SU-DHL-6 (cell line): ENCODE measurements at regions not wholly inside any gene's neighbourhood (a gene's known extent, or its start where the extent isn't known, plus 50 kb on each side); places are given as distances from the start of the nearest gene placed in this dataset.

ENCODE experiments used
- H2AFZ ChIP-seq: fragments of 200-600 bp; sonication (generic); 2 replicates; pipeline ENCODE4 v1.6.1; 2014; ENCODE audit warnings: low read depth, mild to moderate bottlenecking, moderate library complexity, mixed read lengths, antibody characterized with exemption, low read length; ENCODE audit not compliant: severe bottlenecking
- H3F3A ChIP-seq: fragments of 200-600 bp; shearing (Covaris generic); 2 replicates; pipeline ENCODE4 v1.6.0; 2016; ENCODE audit warnings: antibody characterized with exemption, mild to moderate bottlenecking; ENCODE audit not compliant: insufficient read depth
- H3K27ac ChIP-seq: fragments of 200-600 bp; sonication (generic); 2 replicates; pipeline ENCODE4 v1.5.1; 2016; ENCODE audit warnings: low read depth, mild to moderate bottlenecking, low read length, moderate library complexity, mixed read lengths
- H3K27me3 ChIP-seq: fragments of 200-600 bp; sonication (generic), shearing (Covaris generic); 2 replicates; pipeline ENCODE4 v1.6.0; 2014; ENCODE audit warnings: mild to moderate bottlenecking, low read length
- H3K36me3 ChIP-seq: fragments of 200-600 bp; sonication (generic); 2 replicates; pipeline ENCODE4 v1.6.1; 2014; ENCODE audit warnings: mild to moderate bottlenecking, low read length, mixed read lengths
- H3K4me2 ChIP-seq: fragments of 300-600, 200-600 bp; shearing (Covaris generic), sonication (generic); 2 replicates; pipeline ENCODE4 v1.6.0; 2014; ENCODE audit warnings: low read length, low read depth, mild to moderate bottlenecking; ENCODE audit not compliant: poor library complexity, severe bottlenecking
- H3K4me3 ChIP-seq: fragments of 200-600 bp; sonication (generic); 2 replicates; pipeline ENCODE4 v1.5.1; 2014; ENCODE audit warnings: antibody characterized with exemption, low read length, mild to moderate bottlenecking, mixed read lengths; ENCODE audit not compliant: insufficient read depth, poor library complexity, severe bottlenecking
- H3K79me2 ChIP-seq: fragments of 200-600 bp; sonication (generic); 2 replicates; pipeline ENCODE4 v1.6.1; 2014; ENCODE audit warnings: mild to moderate bottlenecking, low read length, moderate library complexity; ENCODE audit not compliant: insufficient read depth
- H3K9ac ChIP-seq: fragments of 200-600 bp; sonication (generic); 2 replicates; pipeline ENCODE4 v1.7.0; 2014; ENCODE audit warnings: mild to moderate bottlenecking, low read length
- H3K9me2 ChIP-seq: fragments of 200-600 bp; sonication (generic); replicated peaks from 2 replicates; pipeline ENCODE4 v1.6.1; 2014; ENCODE audit warnings: low read length; ENCODE audit not compliant: insufficient read depth
- H3K9me3 ChIP-seq: fragments of 200-600 bp; sonication (generic); 2 replicates; pipeline ENCODE4 v1.6.1; 2014; ENCODE audit warnings: low read length, mixed read lengths; ENCODE audit not compliant: insufficient read depth
- H4K20me1 ChIP-seq: fragments of 200-600 bp; sonication (generic); 2 replicates; pipeline ENCODE4 v1.6.1; 2014; ENCODE audit warnings: low read depth, mild to moderate bottlenecking, antibody characterized with exemption, low read length, moderate library complexity, mixed read lengths
- EZH2phosphoT487 ChIP-seq: fragments of 200-600 bp; sonication (generic), shearing (Covaris generic); conservative IDR thresholded peaks from 2 replicates; pipeline ENCODE4 v1.6.1; 2018; ENCODE audit warnings: mild to moderate bottlenecking, antibody characterized with exemption, low read length, moderate library complexity, mixed read lengths
- TF ChIP-seq, protein P1 (sequence below): fragments of 200-600 bp; sonication (generic); IDR thresholded peaks from one replicate; pipeline ENCODE4 v1.5.1; 2017; ENCODE audit warnings: antibody characterized with exemption, mild to moderate bottlenecking, low read length, moderate library complexity; ENCODE audit not compliant: insufficient read depth, poor library complexity, severe bottlenecking

DNA sequence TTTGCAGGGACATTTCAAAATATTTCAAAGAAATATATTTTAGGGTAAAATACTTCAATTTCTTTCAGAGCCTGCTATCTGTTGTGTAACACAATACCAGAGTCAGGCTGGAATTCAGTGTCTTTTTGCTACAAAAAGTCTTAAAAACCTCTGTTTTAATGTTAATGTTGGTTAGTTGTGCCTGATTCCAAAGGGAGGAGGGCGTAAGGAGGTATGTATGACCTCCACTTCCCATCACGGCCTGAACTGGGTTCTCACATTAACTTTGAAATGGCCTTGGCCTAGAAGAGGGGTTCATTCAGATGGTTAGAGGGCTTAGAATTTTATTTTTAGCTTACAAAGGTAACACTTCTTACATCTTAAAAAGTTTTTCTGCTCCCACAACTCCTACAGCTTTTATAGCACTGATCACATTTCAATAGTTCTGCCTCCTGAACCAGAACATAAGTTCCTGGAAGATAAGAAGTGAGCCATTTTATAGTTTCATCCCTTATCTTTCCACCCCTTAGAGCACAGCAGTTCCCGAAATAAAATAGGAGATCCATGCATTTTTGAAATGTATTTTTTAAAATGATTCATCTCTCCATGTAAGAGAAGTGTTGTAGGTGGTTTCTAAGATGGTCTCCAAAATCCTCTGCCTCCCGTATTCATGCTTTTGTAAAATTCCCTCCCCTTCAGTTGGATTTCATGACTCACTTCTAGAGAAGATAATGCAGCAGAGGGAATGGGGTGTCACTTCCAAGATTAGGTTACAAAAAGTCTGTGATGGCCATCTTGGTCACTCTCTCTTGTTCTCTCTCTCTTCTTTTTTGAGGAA lies 543.1 kb upstream of the NECTIN3 start:
- no peaks in the 10 kb centered on the region for H3K9me2 ChIP-seq
- H3K9me3 ChIP-seq: no peaks in the 10 kb centered on the region
- H3K79me2 ChIP-seq: no peaks in the 10 kb centered on the region
- H3K4me2 ChIP-seq: no peak overlapping the region
- H3K27me3 ChIP-seq: no peaks in the 10 kb centered on the region
- H3K4me3 ChIP-seq: no peak overlapping the region
- no peak overlapping the region for H3K27ac ChIP-seq
- H3K36me3 ChIP-seq: no peaks in the 10 kb centered on the region
- H4K20me1 ChIP-seq: no peaks in the 10 kb centered on the region
- no peak for TF ChIP-seq EZH2phosphoT487
- TF ChIP-seq, protein P1, sequence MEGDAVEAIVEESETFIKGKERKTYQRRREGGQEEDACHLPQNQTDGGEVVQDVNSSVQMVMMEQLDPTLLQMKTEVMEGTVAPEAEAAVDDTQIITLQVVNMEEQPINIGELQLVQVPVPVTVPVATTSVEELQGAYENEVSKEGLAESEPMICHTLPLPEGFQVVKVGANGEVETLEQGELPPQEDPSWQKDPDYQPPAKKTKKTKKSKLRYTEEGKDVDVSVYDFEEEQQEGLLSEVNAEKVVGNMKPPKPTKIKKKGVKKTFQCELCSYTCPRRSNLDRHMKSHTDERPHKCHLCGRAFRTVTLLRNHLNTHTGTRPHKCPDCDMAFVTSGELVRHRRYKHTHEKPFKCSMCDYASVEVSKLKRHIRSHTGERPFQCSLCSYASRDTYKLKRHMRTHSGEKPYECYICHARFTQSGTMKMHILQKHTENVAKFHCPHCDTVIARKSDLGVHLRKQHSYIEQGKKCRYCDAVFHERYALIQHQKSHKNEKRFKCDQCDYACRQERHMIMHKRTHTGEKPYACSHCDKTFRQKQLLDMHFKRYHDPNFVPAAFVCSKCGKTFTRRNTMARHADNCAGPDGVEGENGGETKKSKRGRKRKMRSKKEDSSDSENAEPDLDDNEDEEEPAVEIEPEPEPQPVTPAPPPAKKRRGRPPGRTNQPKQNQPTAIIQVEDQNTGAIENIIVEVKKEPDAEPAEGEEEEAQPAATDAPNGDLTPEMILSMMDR: no peak
- no peak overlapping the region for H2AFZ ChIP-seq
- no peak overlapping the region for H3K9ac ChIP-seq
- H3F3A ChIP-seq: no peaks in the 10 kb centered on the region

DNA sequence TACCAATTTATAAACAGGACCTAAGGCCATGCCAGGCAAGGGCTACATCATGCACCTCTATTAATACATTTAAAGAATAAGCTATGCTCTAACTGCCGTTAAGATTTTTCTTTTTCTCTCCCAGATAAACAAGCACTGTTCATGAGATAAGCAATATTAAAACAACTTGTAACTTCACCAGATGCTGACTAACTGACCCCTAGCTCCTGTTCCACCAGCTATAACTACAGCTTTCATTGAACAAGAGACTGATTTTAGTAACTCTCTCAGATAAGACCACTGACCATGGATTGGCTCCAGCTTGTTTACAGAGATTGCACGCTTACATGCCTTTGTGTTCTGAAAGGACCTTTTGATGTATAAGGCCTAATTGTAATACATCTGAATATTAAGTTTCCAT lies 540.7 kb upstream of the NECTIN3 start:
- Histone ChIP-seq H3K27me3 (no peaks in the 10 kb centered on the region), H3K79me2 (no peaks in the 10 kb centered on the region), H3K4me3 (no peak overlapping the region), H3K9ac (no peak overlapping the region), H3K27ac (no peak overlapping the region), H3K9me3 (no peaks in the 10 kb centered on the region), H3K9me2 (no peaks in the 10 kb centered on the region), H4K20me1 (no peaks in the 10 kb centered on the region), H3K4me2 (no peak overlapping the region), H3F3A (no peaks in the 10 kb centered on the region), H3K36me3 (no peaks in the 10 kb centered on the region), H2AFZ (no peak overlapping the region)
- TF ChIP-seq, protein P1: no peak
- TF ChIP-seq EZH2phosphoT487: no peak

DNA sequence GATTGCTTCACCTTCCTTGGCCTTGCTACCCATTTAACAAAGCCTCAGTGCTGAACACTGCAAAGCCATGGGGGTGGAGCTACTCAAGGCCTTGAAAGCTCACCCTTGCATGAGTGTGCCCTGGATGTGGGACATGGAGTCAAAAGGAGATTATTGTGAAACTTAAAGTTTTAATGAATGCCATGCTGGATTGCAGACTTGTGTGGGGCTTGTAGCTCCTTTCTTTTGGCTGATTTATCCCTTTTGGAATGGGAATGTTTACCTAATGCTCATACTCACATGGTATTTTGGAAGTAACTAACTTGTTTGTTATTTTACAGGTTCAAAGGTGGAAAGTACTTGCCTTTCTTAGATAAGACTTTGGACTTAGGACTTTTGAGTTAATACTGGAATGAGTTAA lies 538.5 kb upstream of the NECTIN3 start:
- Histone ChIP-seq H3K27me3 (no peaks in the 10 kb centered on the region), H3K4me3 (no peak overlapping the region), H3K9me3 (no peaks in the 10 kb centered on the region), H3K79me2 (no peaks in the 10 kb centered on the region), H3F3A (no peaks in the 10 kb centered on the region), H2AFZ (no peak overlapping the region), H3K9ac (no peak overlapping the region), H3K4me2 (no peak overlapping the region), H3K27ac (no peak overlapping the region), H4K20me1 (no peaks in the 10 kb centered on the region), H3K36me3 (no peaks in the 10 kb centered on the region), H3K9me2 (no peaks in the 10 kb centered on the region)
- TF ChIP-seq EZH2phosphoT487: no peak
- TF ChIP-seq, protein P1: no peak
